ENCODE measurements at regions not wholly inside any gene's neighbourhood (a gene's known extent, or its start where the extent isn't known, plus 50 kb on each side); places are given as distances from the start of the nearest gene placed in this dataset.

GRCh38 chr5:174560861-174561260 lies 163.5 kb upstream of the MSX2 start:
- TF ChIP-seq POLR2A (IDR thresholded peaks at IDR 0.05) (no peak), CTCF (IDR thresholded peaks at IDR 0.05) (no peak)

Measured in body of pancreas (tissue), 4 donors.